Heart right ventricle (tissue), 16 donors: ENCODE measurements at regions not wholly inside any gene's neighbourhood (a gene's known extent, or its start where the extent isn't known, plus 50 kb on each side); places are given as distances from the start of the nearest gene placed in this dataset.

Experiments
- ATAC-seq, 8 donors: fragments of 200-7000 bp; cut with Tn5 transposase; one replicate each; pipeline ENCODE4 v1.9.1; 2020; ENCODE audit warnings: mild to moderate bottlenecking in 8 of 8, moderate library complexity in 8 of 8, moderate number of reproducible peaks in 1 of 8
- DNase-seq, 2 donors: peaks; one replicate each; pipeline ENCODE4 v3.0.0-alpha.2; 2020
- H3K27ac ChIP-seq, 10 donors: fragments of 200-600 bp; sonication (generic) in 2 of 10; one replicate each; pipeline versions ENCODE4 v1.5.0 to v1.8.0; 2020 to 2022; ENCODE audit warnings: mild to moderate bottlenecking in 3 of 10
- H3K27me3 ChIP-seq, 7 donors: fragments of 200-600 bp; one replicate each; pipeline ENCODE4 v1.8.0; 2021 to 2022; ENCODE audit warnings: mild to moderate bottlenecking in 2 of 7
- H3K36me3 ChIP-seq, 9 donors: fragments of 200-600 bp; sonication (generic) in 1 of 9; one replicate each; pipeline versions ENCODE4 v1.5.0 to v1.8.0; 2020 to 2022; ENCODE audit warnings: mild to moderate bottlenecking in 2 of 9
- H3K4me1 ChIP-seq, 9 donors: fragments of 200-600 bp; sonication (generic) in 1 of 9; one replicate each; pipeline versions ENCODE4 v1.5.0 to v1.8.0; 2020 to 2022; ENCODE audit warnings: mild to moderate bottlenecking in 4 of 9
- H3K4me3 ChIP-seq, 10 donors: fragments of 200-600 bp; sonication (generic) in 2 of 10; one replicate each; pipeline versions ENCODE4 v1.5.0 to v1.8.0; 2020 to 2022; ENCODE audit warnings: mild to moderate bottlenecking in 7 of 10, moderate library complexity in 2 of 10
- H3K9me3 ChIP-seq, 11 donors: fragments of 200-600 bp in 10 of 11; sonication (generic) in 2 of 11; one replicate each; pipeline versions ENCODE4 v1.5.0 to v1.8.0; 2013 to 2022; ENCODE audit warnings: mild to moderate bottlenecking in 2 of 11, control low read depth in 1 of 11, moderate library complexity in 1 of 11
- WGBS, 2 donors: extraction: QIAGEN DNeasy Blood & Tissue Kit; methylation state at CpG; one replicate each; pipeline ENCODE4 v1.1.7; 2013; ENCODE audit warnings: inconsistent platforms in 1 of 2; 5-methylcytosine and 5-hydroxymethylcytosine counted together
- intact Hi-C, 10 donors: fragments of 100-400 bp; cut with DNase I; formaldehyde crosslinking; loops; one replicate each; pipeline versions ENCODE4 v1.11.1 to v1.14.2; 2022
- TF ChIP-seq, protein P1 (sequence below), 9 donors: fragments of 200-600 bp; sonication (generic) in 2 of 9; IDR thresholded peaks; one replicate each; pipeline versions ENCODE4 v1.5.0 to v1.8.0; 2021 to 2022; ENCODE audit warnings: antibody characterized with exemption in 9 of 9, mild to moderate bottlenecking in 5 of 9, moderate library complexity in 1 of 9
- donor health status: Arrhythmogenic right ventricular cardiomyopathy.
- donor health status: ischemic (EF 13 %, LVEDD 7.1; RV severe dilation, severe dysfunction).
- donor health status: healthy with polysubstance abuse.
- donor health status: DM: no; HTN: yes; CAD: no.
- donor health status: DM: no; HTN: no; CAD: no.
- donor health status: ischemic (EF 25% LVEDD 6.9; RV normal size, moderate dysfunction).
- donor health status: ischemic (EF 25% LVEDD 5.7; RV mildly dilated, moderate dysfunction).
- donor health status: healthy.
- donor health status: DM: yes; HTN: yes; CAD: no.
- donor health status: Ischemic cardiomyopathy.
- donor health status: ischemic (EF 35%, LVEDD 5.7; RV mildly dilated, moderate dysfunction).
- donor health status: nonischemic (EF 11% LVEDD 7.7; RV severe dilation, severe dysfunction).
- donor health status: DM: yes; HTN: yes; CAD: no.
- donor health status: PGD.
- donor health status: ischemic (EF 29% LVEDD 5.4; RV normal size, mild dysfunction).
- donor health status: nonischemic (EF 23%, LVEDD 6.1; RV moderate dilation, normal function).

DNA sequence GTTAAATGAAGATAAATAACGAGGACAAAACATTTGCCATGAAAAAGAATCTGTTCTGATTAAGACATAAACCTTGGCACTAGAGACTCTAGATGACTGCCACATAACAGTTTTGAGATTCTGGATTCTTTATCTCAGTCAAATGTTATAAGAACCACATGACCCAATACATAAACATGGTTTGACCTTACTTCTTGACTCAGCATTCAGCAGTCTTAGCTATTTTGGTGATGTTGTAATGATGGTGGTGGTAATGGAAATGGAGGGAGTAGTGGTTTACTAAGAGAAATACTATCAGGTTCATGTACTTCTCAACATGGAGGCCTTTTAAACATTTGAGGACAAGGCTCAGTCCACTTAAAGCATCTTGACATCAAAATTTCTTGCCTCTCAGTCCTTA is 925.4 kb downstream of the CDH11 start:
- H3K36me3 ChIP-seq: no peaks in the 10 kb centered on the region
- no peaks in the 10 kb centered on the region for H3K27me3 ChIP-seq
- H3K9me3 ChIP-seq: no peaks in the 10 kb centered on the region
- intact Hi-C loops: no loop called here
- WGBS, 2 donors: 63 to 70% methylated on average over 1 of the region's 1 CpG
- no peak overlapping the region for H3K27ac ChIP-seq
- no peak overlapping the region for H3K4me3 ChIP-seq
- no peak for DNase-seq
- ATAC-seq: no peak
- H3K4me1 ChIP-seq: no peaks in the 10 kb centered on the region
- TF ChIP-seq, protein P1, sequence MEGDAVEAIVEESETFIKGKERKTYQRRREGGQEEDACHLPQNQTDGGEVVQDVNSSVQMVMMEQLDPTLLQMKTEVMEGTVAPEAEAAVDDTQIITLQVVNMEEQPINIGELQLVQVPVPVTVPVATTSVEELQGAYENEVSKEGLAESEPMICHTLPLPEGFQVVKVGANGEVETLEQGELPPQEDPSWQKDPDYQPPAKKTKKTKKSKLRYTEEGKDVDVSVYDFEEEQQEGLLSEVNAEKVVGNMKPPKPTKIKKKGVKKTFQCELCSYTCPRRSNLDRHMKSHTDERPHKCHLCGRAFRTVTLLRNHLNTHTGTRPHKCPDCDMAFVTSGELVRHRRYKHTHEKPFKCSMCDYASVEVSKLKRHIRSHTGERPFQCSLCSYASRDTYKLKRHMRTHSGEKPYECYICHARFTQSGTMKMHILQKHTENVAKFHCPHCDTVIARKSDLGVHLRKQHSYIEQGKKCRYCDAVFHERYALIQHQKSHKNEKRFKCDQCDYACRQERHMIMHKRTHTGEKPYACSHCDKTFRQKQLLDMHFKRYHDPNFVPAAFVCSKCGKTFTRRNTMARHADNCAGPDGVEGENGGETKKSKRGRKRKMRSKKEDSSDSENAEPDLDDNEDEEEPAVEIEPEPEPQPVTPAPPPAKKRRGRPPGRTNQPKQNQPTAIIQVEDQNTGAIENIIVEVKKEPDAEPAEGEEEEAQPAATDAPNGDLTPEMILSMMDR (IDR thresholded peaks at IDR 0.05): no peak

GRCh38 chr16:64185954-64186353 is 935.9 kb downstream of the CDH11 start:
- TF ChIP-seq, protein P1 (IDR thresholded peaks at IDR 0.05): no peak
- no peaks in the 10 kb centered on the region for H3K9me3 ChIP-seq
- no peaks in the 10 kb centered on the region for H3K27me3 ChIP-seq
- H3K4me3 ChIP-seq: no peak overlapping the region
- intact Hi-C loops: no loop called here
- ATAC-seq (no peak), DNase-seq (no peak)
- 32 to 53% methylated on average over 3 of the region's 3 CpGs for WGBS, 2 donors
- H3K36me3 ChIP-seq: no peaks in the 10 kb centered on the region
- no peak overlapping the region for H3K27ac ChIP-seq
- peaks cover 0 to 5% (median 0%) of the 10 kb centered on the region in 9 donors for H3K4me1 ChIP-seq

- H3K4me3 ChIP-seq: no peak overlapping the region
- TF ChIP-seq, protein P1 (IDR thresholded peaks at IDR 0.05): no peak
- H3K27me3 ChIP-seq: no peaks in the 10 kb centered on the region
- peaks cover 0 to 5% (median 0%) of the 10 kb centered on the region in 9 donors for H3K4me1 ChIP-seq
- intact Hi-C loops: no loop called here
- no peaks in the 10 kb centered on the region for H3K36me3 ChIP-seq
- no peak overlapping the region for H3K27ac ChIP-seq
- no peak for ATAC-seq
- peaks cover 0 to 6% (median 0%) of the 10 kb centered on the region in 11 donors for H3K9me3 ChIP-seq
- no peak for DNase-seq
Observed at GRCh38 chr16:64184156-64184555, 937.7 kb downstream of the CDH11 start.

DNA sequence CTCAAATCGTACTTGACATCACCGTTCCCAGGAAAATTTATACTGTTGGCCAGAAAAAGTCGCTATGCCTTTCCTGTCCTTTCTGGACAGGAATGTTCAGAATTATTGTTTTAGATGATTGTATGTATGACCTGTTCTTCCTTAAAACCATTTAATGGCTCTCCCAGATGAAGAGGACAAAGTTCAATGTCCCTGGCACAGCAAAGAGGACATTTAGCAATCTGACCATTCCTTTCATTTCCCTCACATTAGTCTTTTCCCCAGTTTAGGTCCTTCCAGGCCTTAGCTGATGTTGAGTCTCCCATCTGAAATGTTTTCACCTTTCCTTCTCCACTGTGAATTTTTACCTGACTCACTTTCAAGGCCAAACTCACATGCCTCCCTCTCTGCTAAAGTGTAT is 938.9 kb downstream of the CDH11 start:
- DNase-seq (no peak), ATAC-seq (no peak)
- Histone ChIP-seq H3K9me3 (peaks cover 0 to 18% (median 7%) of the 10 kb centered on the region in 11 donors), H3K27ac (no peak overlapping the region), H3K36me3 (no peaks in the 10 kb centered on the region), H3K4me1 (peaks cover 0 to 5% (median 0%) of the 10 kb centered on the region in 9 donors), H3K4me3 (no peak overlapping the region), H3K27me3 (no peaks in the 10 kb centered on the region)
- intact Hi-C loops: no loop called here
- TF ChIP-seq, protein P1 (IDR thresholded peaks at IDR 0.05): no peak
- WGBS, 2 donors: 58 to 81% methylated on average over 3 of the region's 3 CpGs
